ENCODE measurements at regions not wholly inside any gene's neighbourhood (a gene's known extent, or its start where the extent isn't known, plus 50 kb on each side); places are given as distances from the start of the nearest gene placed in this dataset.

DNA sequence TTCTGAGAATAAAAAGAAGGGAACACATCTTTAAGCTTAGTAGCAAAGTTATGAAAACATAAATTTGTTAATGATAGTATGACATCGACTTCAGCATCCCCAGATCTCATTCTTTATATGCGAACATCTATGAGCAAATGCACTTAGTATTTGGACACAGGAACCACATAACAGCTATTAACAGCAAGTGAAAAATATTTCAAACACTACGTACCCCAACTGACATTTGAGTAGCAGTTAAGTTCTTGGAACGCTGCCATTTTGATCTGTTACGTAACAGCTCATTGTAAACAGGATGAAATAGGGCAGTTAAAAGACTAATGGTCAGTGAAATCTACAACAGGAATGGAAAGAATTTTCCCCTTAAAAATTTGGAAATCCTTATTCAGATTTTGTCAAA is 428.9 kb downstream of the TNS3 start:
- TF ChIP-seq, protein P1, sequence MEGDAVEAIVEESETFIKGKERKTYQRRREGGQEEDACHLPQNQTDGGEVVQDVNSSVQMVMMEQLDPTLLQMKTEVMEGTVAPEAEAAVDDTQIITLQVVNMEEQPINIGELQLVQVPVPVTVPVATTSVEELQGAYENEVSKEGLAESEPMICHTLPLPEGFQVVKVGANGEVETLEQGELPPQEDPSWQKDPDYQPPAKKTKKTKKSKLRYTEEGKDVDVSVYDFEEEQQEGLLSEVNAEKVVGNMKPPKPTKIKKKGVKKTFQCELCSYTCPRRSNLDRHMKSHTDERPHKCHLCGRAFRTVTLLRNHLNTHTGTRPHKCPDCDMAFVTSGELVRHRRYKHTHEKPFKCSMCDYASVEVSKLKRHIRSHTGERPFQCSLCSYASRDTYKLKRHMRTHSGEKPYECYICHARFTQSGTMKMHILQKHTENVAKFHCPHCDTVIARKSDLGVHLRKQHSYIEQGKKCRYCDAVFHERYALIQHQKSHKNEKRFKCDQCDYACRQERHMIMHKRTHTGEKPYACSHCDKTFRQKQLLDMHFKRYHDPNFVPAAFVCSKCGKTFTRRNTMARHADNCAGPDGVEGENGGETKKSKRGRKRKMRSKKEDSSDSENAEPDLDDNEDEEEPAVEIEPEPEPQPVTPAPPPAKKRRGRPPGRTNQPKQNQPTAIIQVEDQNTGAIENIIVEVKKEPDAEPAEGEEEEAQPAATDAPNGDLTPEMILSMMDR (IDR thresholded peaks at IDR 0.05) = no peak
- no peak for TF ChIP-seq EZH2 (IDR thresholded peaks at IDR 0.05; ENCODE audit: borderline replicate concordance, insufficient read depth, low read depth, low read length, poor library complexity, severe bottlenecking)
